K562 (cell line): ENCODE measurements at regions not wholly inside any gene's neighbourhood (a gene's known extent, or its start where the extent isn't known, plus 50 kb on each side); places are given as distances from the start of the nearest gene placed in this dataset.

Source experiments
- ATAC-seq: fragments of 200-7000 bp; cut with Tn5 transposase; 3 replicates; pipeline ENCODE4 v1.9.1; 2020; ENCODE audit warnings: moderate library complexity
- BruUV-seq: library from RNA; stranded (reverse); fragments of 400-500 nt; replicated peaks from 2 replicates; lab custom pipeline; 2021; lab: Mats Ljungman, UMichigan
- CTCF ChIA-PET: fragments of 300-600 bp; formaldehyde crosslinking; extraction: SDS; loops from one replicate; lab custom pipeline; 2021; ENCODE audit warnings: low intra/inter-chr PET ratio; lab: Yijun Ruan, JAX
- POLR2A ChIA-PET: fragments of 300-600, 350-650 bp; sonication (Branson Sonifier 250); formaldehyde crosslinking; extraction: SDS; loops from one replicate; lab custom pipeline; 2021; ENCODE audit warnings: antibody characterized with exemption, inconsistent platforms; lab: Yijun Ruan, JAX
- DNase-seq, 4 experiments: peaks; one replicate each; pipeline versions ENCODE4 v3.0.0 to v3.0.0-alpha.2; 2011 to 2018; ENCODE audit warnings: low spot score in 3 of 4, mixed read lengths in 3 of 4; ENCODE audit errors: extremely low read depth in 1 of 4
- FAIRE-seq: peaks from 2 replicates; lab custom pipeline; 2011; peaks lifted over from hg19 to GRCh38; lab: Jason Lieb, UNC
- H2AFZ ChIP-seq: 2 replicates; pipeline ENCODE4 v1.6.0; 2011; ENCODE audit warnings: low read depth, low read length, control low read depth, inconsistent platforms
- H3K27ac ChIP-seq: fragments of 200-600 bp; 3 replicates; pipeline ENCODE4 v1.8.0; 2011; ENCODE audit warnings: low read depth, mild to moderate bottlenecking, control low read depth, inconsistent platforms, low read length, moderate library complexity, mixed read lengths; ENCODE audit errors: extremely low read depth
- H3K27me3 ChIP-seq, 2 experiments: fragments of 300-600 bp in 1 of 2; 2 replicates in 1 of 2; 3 replicates in 1 of 2; pipeline versions ENCODE4 v1.6.0 to v1.8.0; 2011; ENCODE audit warnings: inconsistent platforms in 2 of 2, low read length in 2 of 2, mild to moderate bottlenecking in 1 of 2, mixed read lengths in 1 of 2, moderate library complexity in 1 of 2; ENCODE audit not compliant: control insufficient read depth in 2 of 2, insufficient read depth in 2 of 2
- H3K36me3 ChIP-seq: fragments of 300-600 bp; 3 replicates; pipeline ENCODE4 v1.8.0; 2011; ENCODE audit warnings: mild to moderate bottlenecking, low read length, inconsistent platforms; ENCODE audit not compliant: control insufficient read depth, insufficient read depth
- H3K4me1 ChIP-seq, 2 experiments: fragments of 200-600 bp in 1 of 2; replicated peaks in 1 of 2; 2 replicates in 1 of 2; 3 replicates in 1 of 2; pipeline versions ENCODE4 v1.5.1 to v1.8.0; 2011; ENCODE audit warnings: inconsistent platforms in 2 of 2, low read length in 2 of 2, mild to moderate bottlenecking in 1 of 2, mixed read lengths in 1 of 2, moderate library complexity in 1 of 2; ENCODE audit not compliant: control insufficient read depth in 2 of 2, insufficient read depth in 2 of 2
- H3K4me2 ChIP-seq: 2 replicates; pipeline ENCODE4 v1.6.1; 2011; ENCODE audit warnings: low read length, control low read depth, inconsistent platforms, mixed read lengths; ENCODE audit not compliant: insufficient read depth
- H3K4me3 ChIP-seq: fragments of 200-600 bp; sonication (generic), shearing (Covaris generic); 2 replicates; pipeline ENCODE4 v1.5.1; 2016; ENCODE audit warnings: control low read depth, inconsistent platforms
- H3K79me2 ChIP-seq: fragments of 200-600 bp; 3 replicates; pipeline ENCODE4 v1.8.0; 2011; ENCODE audit warnings: low read length, inconsistent platforms; ENCODE audit not compliant: control insufficient read depth, insufficient read depth
- H3K9ac ChIP-seq, 2 experiments: 2 replicates each; pipeline versions ENCODE4 v1.6.0 to v1.6.1; 2011; ENCODE audit warnings: low read depth in 2 of 2, low read length in 2 of 2, control low read depth in 1 of 2, inconsistent platforms in 1 of 2, mild to moderate bottlenecking in 1 of 2, mixed read lengths in 1 of 2; ENCODE audit not compliant: insufficient read depth in 1 of 2
- H3K9me1 ChIP-seq: one replicate; pipeline ENCODE4 v1.6.0; 2011; ENCODE audit warnings: inconsistent platforms, mild to moderate bottlenecking, low read length, moderate library complexity; ENCODE audit not compliant: control insufficient read depth, insufficient read depth
- H3K9me3 ChIP-seq: replicated peaks from 2 replicates; pipeline ENCODE4 v1.5.1; 2011; ENCODE audit warnings: low read depth, low read length, inconsistent platforms; ENCODE audit not compliant: control insufficient read depth, insufficient read depth
- H4K20me1 ChIP-seq: replicated peaks from 2 replicates; pipeline ENCODE4 v1.6.1; 2011; ENCODE audit warnings: low read length, inconsistent platforms, mixed read lengths; ENCODE audit not compliant: control insufficient read depth, insufficient read depth
- CTCF ChIP-seq, 3 experiments: IDR thresholded peaks in 2 of 3; conservative IDR thresholded peaks in 1 of 3; 2 replicates each; pipeline ENCODE4 v1.5.1; 2011 to 2012; ENCODE audit warnings: low read length in 3 of 3, mild to moderate bottlenecking in 3 of 3, control low read depth in 2 of 3, improper control_type of control experiment in 1 of 3, inconsistent platforms in 1 of 3, low read depth in 1 of 3, mixed read lengths in 1 of 3, moderate library complexity in 1 of 3; ENCODE audit not compliant: insufficient read depth in 2 of 3
- ELK3 ChIP-seq: fragments of 450-650 bp; formaldehyde crosslinking; IDR thresholded peaks from 2 replicates; pipeline ENCODE4 v1.4.0; 2020; ENCODE audit warnings: mild to moderate bottlenecking
- EP400 ChIP-seq: fragments of 450-650 bp; IDR thresholded peaks from 2 replicates; pipeline ENCODE4 v1.6.1; 2017; ENCODE audit warnings: antibody characterized with exemption, mild to moderate bottlenecking, moderate library complexity
- HDAC6 ChIP-seq: IDR thresholded peaks from 2 replicates; pipeline ENCODE4 v1.6.1; 2012; ENCODE audit warnings: low read depth, mild to moderate bottlenecking, control low read depth, inconsistent platforms, low read length, moderate library complexity
- SMARCA5 ChIP-seq: fragments of 450-650 bp; IDR thresholded peaks from 2 replicates; pipeline ENCODE4 v1.6.1; 2016
- SPI1 ChIP-seq: IDR thresholded peaks from 2 replicates; pipeline ENCODE4 v1.6.1; 2011; ENCODE audit warnings: low read depth, low read length, control low read depth, borderline replicate concordance
- TAF1 ChIP-seq: IDR thresholded peaks from 2 replicates; pipeline ENCODE4 v1.6.1; 2011; ENCODE audit warnings: mild to moderate bottlenecking, low read length, moderate library complexity; ENCODE audit not compliant: insufficient read depth, control insufficient read depth, severe bottlenecking; ENCODE audit errors: extremely low read depth
- TAF9B ChIP-seq: fragments of 450-650 bp; IDR thresholded peaks from 2 replicates; pipeline ENCODE4 v1.6.1; 2018; ENCODE audit warnings: mild to moderate bottlenecking; ENCODE audit not compliant: partially characterized antibody
- TEAD1 ChIP-seq, 2 experiments: fragments of 450-650 bp in 1 of 2; sonication (generic) in 1 of 2; formaldehyde crosslinking; IDR thresholded peaks; 2 replicates each; pipeline versions ENCODE4 v1.4.0 to v1.8.0; 2020 to 2022; ENCODE audit warnings: mild to moderate bottlenecking in 2 of 2, missing genetic modification reagents in 1 of 2
- THAP7 ChIP-seq: fragments of 250-450 bp; sonication (Bioruptor Pico); IDR thresholded peaks from 2 replicates; pipeline ENCODE4 v1.5.0; 2021
- TRIM24 ChIP-seq, 2 experiments: fragments of 450-650 bp; IDR thresholded peaks; 2 replicates each; pipeline ENCODE4 v1.6.1; 2016
- U2AF2 ChIP-seq: fragments of 200-400 bp; formaldehyde crosslinking; optimal IDR thresholded peaks from 2 replicates; pipeline ENCODE3; 2017; ENCODE audit warnings: low read depth, mild to moderate bottlenecking, low read length
- WGBS: fragments of 100-300 bp; shearing (Covaris generic); methylation state at CpG from one replicate; pipeline ENCODE4 v1.1.6; 2016; ENCODE audit warnings: low coverage, mixed read lengths; ENCODE audit not compliant: insufficient coverage; ENCODE audit errors: missing lambda C conversion rate; 5-methylcytosine and 5-hydroxymethylcytosine counted together
- in situ Hi-C: fragments of 300-500 bp; cut with MboI; formaldehyde crosslinking; loops from 4 replicates; pipeline ENCODE4 v1.15.0; 2018; ENCODE audit warnings: inconsistent platforms, mixed read lengths
- intact Hi-C: fragments of 100-400 bp; cut with micrococcal nuclease; formaldehyde crosslinking; loops from 2 replicates; pipeline ENCODE4 v1.14.2; 2022

GRCh38 chr16:80317599-80318037 lies 223.2 kb upstream of the DYNLRB2 start:
- BruUV-seq, result no TSS peak
- peak in 3 of 4 experiments; percentile 13 to 19 (median 16) for DNase-seq
- H3K4me1 ChIP-seq, result no peaks in the 10 kb centered on the region
- H3K79me2 ChIP-seq, result no peaks in the 10 kb centered on the region
- peak; percentile 83 for ATAC-seq
- peak; percentile 71 for FAIRE-seq
- intact Hi-C loops, result no loop called here
- under 1% methylated on average over 8 of the region's 8 CpGs for WGBS
- no peak overlapping the region for H3K4me3 ChIP-seq
- H3K4me2 ChIP-seq, result no peak overlapping the region
- no peak overlapping the region for H3K27ac ChIP-seq
- H3K9me1 ChIP-seq, result no peaks in the 10 kb centered on the region
- peaks cover 0 to 9% of the 10 kb centered on the region in 2 experiments; a peak in 2 of 5 replicates for H3K27me3 ChIP-seq
- H3K36me3 ChIP-seq, result no peaks in the 10 kb centered on the region
- no peak overlapping the region for H2AFZ ChIP-seq
- H4K20me1 ChIP-seq, result no peaks in the 10 kb centered on the region
- H3K9me3 ChIP-seq, result no peaks in the 10 kb centered on the region
- no peak overlapping the region for H3K9ac ChIP-seq
- CTCF ChIA-PET, result no interaction called here
- TF ChIP-seq CTCF (IDR thresholded peaks at IDR 0.05 in 2 of 3, conservative IDR thresholded peaks at IDR 0.05 in 1 of 3; ENCODE audit: insufficient read depth in 2 of 3, low read depth in 1 of 3, low read length in 3 of 3) (peak; percentile 38 to 46 (median 44)), SPI1 (peak; percentile 16; the same call in 1 of the 2 replicates), TEAD1 (CRISPR knock-in tag; IDR thresholded peaks at IDR 0.05) (no peak)
- POLR2A ChIA-PET, result interaction anchor here (1.0 kb wide), 1 partner anchor 30 kb away, joined by 3 read pairs; no protein-coding TSS in a partner anchor
- in situ Hi-C loops, result no loop called here

GRCh38 chr16:80317116-80317515 lies 223.7 kb upstream of the DYNLRB2 start:
- Histone ChIP-seq H3K4me3 (no peak overlapping the region), H3K4me2 (no peak overlapping the region), H3K9me3 (no peaks in the 10 kb centered on the region), H4K20me1 (no peaks in the 10 kb centered on the region), H3K79me2 (no peaks in the 10 kb centered on the region), H2AFZ (no peak overlapping the region), H3K4me1 (no peaks in the 10 kb centered on the region), H3K27ac (no peak overlapping the region), H3K36me3 (no peaks in the 10 kb centered on the region), H3K9ac (no peak overlapping the region), H3K27me3 (peaks cover 0 to 9% of the 10 kb centered on the region in 2 experiments; a peak in 2 of 5 replicates), H3K9me1 (no peaks in the 10 kb centered on the region)
- CTCF ChIA-PET, result no interaction called here
- in situ Hi-C loops (no loop called here), intact Hi-C loops (no loop called here)
- ATAC-seq, result no peak
- 2% methylated on average over 10 of the region's 10 CpGs for WGBS
- no peak for DNase-seq
- POLR2A ChIA-PET, result no interaction called here
- no peak for FAIRE-seq
- no peak for TF ChIP-seq ELK3 (CRISPR knock-in tag)
- TF ChIP-seq THAP7, result no peak
- TF ChIP-seq TAF9B, result no peak
- TF ChIP-seq EP400, result no peak
- no peak for TF ChIP-seq SMARCA5
- TF ChIP-seq TRIM24 (IDR thresholded peaks at IDR 0.05), result no peak
- no peak for TF ChIP-seq TAF1
- no peak for TF ChIP-seq HDAC6
- TF ChIP-seq U2AF2, result no peak
- no TSS peak for BruUV-seq
